PC-3 (cell line): ENCODE measurements at regions not wholly inside any gene's neighbourhood (a gene's known extent, or its start where the extent isn't known, plus 50 kb on each side); places are given as distances from the start of the nearest gene placed in this dataset.

Experiments used
- CTCF ChIP-seq: fragments of 300-600 bp; sonication (generic); conservative IDR thresholded peaks from 2 replicates; pipeline ENCODE4 v1.5.1; 2017; ENCODE audit warnings: antibody characterized with exemption, low read depth, mild to moderate bottlenecking, low read length
- EZH2 ChIP-seq: fragments of 300-600 bp; sonication (generic); IDR thresholded peaks from one replicate; pipeline ENCODE4 v1.6.1; 2017; ENCODE audit warnings: antibody characterized with exemption, mild to moderate bottlenecking, low read length; ENCODE audit not compliant: unreplicated experiment

GRCh38 chr5:123936548-123936947, 424.6 kb downstream of the CSNK1G3 start:
- TF ChIP-seq CTCF (no peak), EZH2 (no peak)
